Caco-2 (cell line): ENCODE measurements at regions not wholly inside any gene's neighbourhood (a gene's known extent, or its start where the extent isn't known, plus 50 kb on each side); places are given as distances from the start of the nearest gene placed in this dataset.

Experiments
- BruUV-seq: library from RNA; stranded (reverse); fragments of 400-500 nt; replicated peaks from 2 replicates; lab custom pipeline; 2021; lab: Mats Ljungman, UMichigan
- CTCF ChIA-PET: fragments of 300-600 bp; sonication (Branson Sonifier 250); formaldehyde crosslinking; loops from one replicate; lab custom pipeline; 2022; ENCODE audit warnings: antibody characterized with exemption; lab: Charles Lee
- POLR2A ChIA-PET: fragments of 300-600 bp; sonication (Branson Sonifier 250); formaldehyde crosslinking; loops from one replicate; lab custom pipeline; 2022; ENCODE audit warnings: antibody characterized with exemption; lab: Charles Lee
- DNase-seq, 2 experiments: peaks; one replicate each; pipeline versions ENCODE4 v3.0.0 to v3.0.0-alpha.2; 2020 to 2022
- H3K27me3 ChIP-seq: replicated peaks from 2 replicates; pipeline ENCODE4 v1.6.0; 2011; ENCODE audit warnings: low read length; ENCODE audit not compliant: control insufficient read depth, insufficient read depth
- H3K36me3 ChIP-seq: 2 replicates; pipeline ENCODE4 v1.5.1; 2011; ENCODE audit warnings: low read length; ENCODE audit not compliant: control insufficient read depth, insufficient read depth
- H3K4me1 ChIP-seq: fragments of 250-450 bp; sonication (Bioruptor Pico); 2 replicates; pipeline ENCODE4 v1.5.1; 2020; ENCODE audit warnings: mild to moderate bottlenecking
- H3K4me3 ChIP-seq: 2 replicates; pipeline ENCODE4 v1.5.1; 2011; ENCODE audit warnings: low read depth, mild to moderate bottlenecking, control low read depth, low read length
- H3K9me3 ChIP-seq: fragments of 250-450 bp; sonication (Bioruptor Pico); 2 replicates; pipeline ENCODE4 v1.5.1; 2020; ENCODE audit warnings: mild to moderate bottlenecking, moderate library complexity
- H3K27ac Mint-ChIP-seq: one replicate; pipeline ENCODE4 v1.8.0; 2022; ENCODE audit warnings: mixed read lengths; ENCODE audit not compliant: unreplicated experiment
- H3K27me3 Mint-ChIP-seq: one replicate; pipeline ENCODE4 v1.8.0; 2022; ENCODE audit warnings: mixed read lengths; ENCODE audit not compliant: insufficient read depth, unreplicated experiment
- H3K36me3 Mint-ChIP-seq: one replicate; pipeline ENCODE4 v1.8.0; 2022; ENCODE audit warnings: mild to moderate bottlenecking, mixed read lengths; ENCODE audit not compliant: insufficient read depth, unreplicated experiment
- H3K4me1 Mint-ChIP-seq: one replicate; pipeline ENCODE4 v1.8.0; 2022; ENCODE audit warnings: low read depth, mixed read lengths; ENCODE audit not compliant: unreplicated experiment
- H3K4me3 Mint-ChIP-seq: one replicate; pipeline ENCODE4 v1.8.0; 2022; ENCODE audit warnings: mild to moderate bottlenecking, moderate library complexity, mixed read lengths; ENCODE audit not compliant: unreplicated experiment
- H3K9me3 Mint-ChIP-seq: one replicate; pipeline ENCODE4 v1.8.0; 2022; ENCODE audit warnings: mixed read lengths; ENCODE audit not compliant: unreplicated experiment
- CTCF ChIP-seq, 2 experiments: fragments of 200-600 bp in 1 of 2; IDR thresholded peaks; 1 replicate in 1 of 2; 2 replicates in 1 of 2; pipeline versions ENCODE4 v1.5.1 to v1.8.0; 2011 to 2022; ENCODE audit warnings: antibody characterized with exemption in 1 of 2, control low read depth in 1 of 2, inconsistent platforms in 1 of 2, low read depth in 1 of 2, low read length in 1 of 2, mild to moderate bottlenecking in 1 of 2, moderate library complexity in 1 of 2; ENCODE audit not compliant: insufficient read depth in 1 of 2, severe bottlenecking in 1 of 2, unreplicated experiment in 1 of 2
- intact Hi-C: fragments of 100-400 bp; cut with micrococcal nuclease; formaldehyde crosslinking; loops from one replicate; pipeline ENCODE4 v1.10.0; 2022; ENCODE audit not compliant: unreplicated experiment

- POLR2A ChIA-PET: no interaction called here
- intact Hi-C loops: loop anchor here (1.0 to 2.0 kb wide), 6 partner anchors 20 to 623 kb away; no protein-coding TSS in a partner anchor
- peak overlapping the region; percentile 60 for H3K27ac Mint-ChIP-seq
Observed at GRCh38 chr15:92714077-92714476, 58.5 kb upstream of the FAM174B start.

GRCh38 chr15:92714477-92715401 is 59.2 kb upstream of the FAM174B start:
- POLR2A ChIA-PET: interaction anchor here (0.6 kb wide), 1 partner anchor 158 kb away, joined by 4 read pairs; no protein-coding TSS in a partner anchor
- Mint-ChIP-seq H3K27me3 (no peaks in the 10 kb centered on the region), H3K4me3 (peak overlapping the region; percentile 78), H3K4me1 (peaks cover 9% of the 10 kb centered on the region), H3K9me3 (peaks cover 5% of the 10 kb centered on the region), H3K36me3 (peaks cover 8% of the 10 kb centered on the region), H3K27ac (peak overlapping the region; percentile 60)
- H3K9me3 ChIP-seq: peaks cover 2% of the 10 kb centered on the region; the same call in 1 of the 2 replicates
- TF ChIP-seq CTCF (IDR thresholded peaks at IDR 0.05; ENCODE audit: insufficient read depth in 1 of 2, low read depth in 1 of 2, low read length in 1 of 2, severe bottlenecking in 1 of 2, unreplicated experiment in 1 of 2): peak; percentile 73 to 92
- no peaks in the 10 kb centered on the region; the same call in 1 of the 2 replicates for H3K36me3 ChIP-seq
- peaks cover 8% of the 10 kb centered on the region; the same call in 1 of the 2 replicates for H3K4me1 ChIP-seq
- H3K27me3 ChIP-seq: no peaks in the 10 kb centered on the region
- intact Hi-C loops: loop anchor here (1.0 to 2.0 kb wide), 6 partner anchors 20 to 624 kb away; no protein-coding TSS in a partner anchor
- CTCF ChIA-PET: interaction anchor here (0.6 to 2.7 kb wide), 16 partner anchors 21 to 617 kb away, joined by 3 to 31 read pairs (median 5); partner anchors contain the start of gene ST8SIA2
- peak; percentile 72 to 87 for DNase-seq
- peak overlapping the region; percentile 79 for H3K4me3 ChIP-seq
- TSS peak; percentile 83 for BruUV-seq

More at GRCh38 chr15:92714077-92714476, 58.5 kb upstream of the FAM174B start:
- Mint-ChIP-seq H3K4me1 (peaks cover 6% of the 10 kb centered on the region), H3K27me3 (no peaks in the 10 kb centered on the region), H3K36me3 (peaks cover 5% of the 10 kb centered on the region), H3K9me3 (no peaks in the 10 kb centered on the region), H3K4me3 (peak overlapping the region; percentile 78)
- Histone ChIP-seq H3K27me3 (no peaks in the 10 kb centered on the region), H3K36me3 (no peaks in the 10 kb centered on the region; the same call in 1 of the 2 replicates), H3K4me1 (peaks cover 8% of the 10 kb centered on the region; the same call in 1 of the 2 replicates), H3K4me3 (peak overlapping the region; percentile 79), H3K9me3 (peaks cover 2% of the 10 kb centered on the region; the same call in 1 of the 2 replicates)
- BruUV-seq: no TSS peak
- peak; percentile 37 to 39 for DNase-seq
- TF ChIP-seq CTCF (IDR thresholded peaks at IDR 0.05; ENCODE audit: insufficient read depth in 1 of 2, low read depth in 1 of 2, low read length in 1 of 2, severe bottlenecking in 1 of 2, unreplicated experiment in 1 of 2): no peak
- CTCF ChIA-PET: interaction anchor here (0.6 to 2.7 kb wide), 16 partner anchors 20 to 617 kb away, joined by 3 to 31 read pairs (median 5); partner anchors contain the start of gene ST8SIA2

GRCh38 chr15:92715758-92716157 is 60.2 kb upstream of the FAM174B start:
- Mint-ChIP-seq H3K36me3 (peaks cover 11% of the 10 kb centered on the region), H3K9me3 (peaks cover 15% of the 10 kb centered on the region), H3K4me3 (no peak overlapping the region), H3K27ac (no peak overlapping the region), H3K27me3 (no peaks in the 10 kb centered on the region), H3K4me1 (peaks cover 18% of the 10 kb centered on the region)
- ChIA-PET POLR2A (no interaction called here), CTCF (interaction anchor here (0.6 to 2.7 kb wide), 2 partner anchors 194 to 207 kb away, joined by 3 to 31 read pairs; no protein-coding TSS in a partner anchor)
- Histone ChIP-seq H3K4me1 (peaks cover 8% of the 10 kb centered on the region; the same call in 1 of the 2 replicates), H3K9me3 (peaks cover 2% of the 10 kb centered on the region; the same call in 1 of the 2 replicates), H3K4me3 (no peak overlapping the region), H3K27me3 (no peaks in the 10 kb centered on the region), H3K36me3 (no peaks in the 10 kb centered on the region; the same call in 1 of the 2 replicates)
- no TSS peak for BruUV-seq
- DNase-seq: no peak
- TF ChIP-seq CTCF (IDR thresholded peaks at IDR 0.05; ENCODE audit: insufficient read depth in 1 of 2, low read depth in 1 of 2, low read length in 1 of 2, severe bottlenecking in 1 of 2, unreplicated experiment in 1 of 2): no peak
- intact Hi-C loops: loop anchor here (2.0 kb wide), 2 partner anchors 325 to 625 kb away; no protein-coding TSS in a partner anchor
